ENCODE measurements at regions not wholly inside any gene's neighbourhood (a gene's known extent, or its start where the extent isn't known, plus 50 kb on each side); places are given as distances from the start of the nearest gene placed in this dataset.

GRCh38 chr5:67693956-67694809, 497.6 kb upstream of the CD180 start:
- H3K9me2 ChIP-seq: no peaks in the 10 kb centered on the region
- CTCF ChIA-PET: no interaction called here
- no peak overlapping the region for H3K27ac ChIP-seq (ENCODE audit: low read depth in 2 of 2, low read length in 1 of 2)
- 56% methylated on average over 6 of the region's 6 CpGs for WGBS (ENCODE audit: low lambda C conversion rate)
- no peak for DNase-seq
- no peak overlapping the region for H3K4me2 ChIP-seq
- H3K79me2 ChIP-seq (ENCODE audit: insufficient read depth): no peaks in the 10 kb centered on the region
- no peaks in the 10 kb centered on the region for H3K27me3 ChIP-seq (ENCODE audit: insufficient read depth)
- no peaks in the 10 kb centered on the region for H3K9me3 ChIP-seq
- no peaks in the 10 kb centered on the region for H3K36me3 ChIP-seq (replicated peaks in 1 of 2; ENCODE audit: control insufficient read depth in 1 of 2, insufficient read depth in 2 of 2, low read length in 1 of 2)
- TF ChIP-seq NFIC (IDR thresholded peaks at IDR 0.05; ENCODE audit: borderline replicate concordance): no peak
- no peak for TF ChIP-seq TEAD4 (IDR thresholded peaks at IDR 0.05; ENCODE audit: borderline replicate concordance, insufficient read depth)
- TF ChIP-seq EP300 (IDR thresholded peaks at IDR 0.05; ENCODE audit: borderline replicate concordance in 1 of 2, low read depth in 1 of 2, low read length in 1 of 2): no peak
- no peak for TF ChIP-seq TAF1 (IDR thresholded peaks at IDR 0.05; ENCODE audit: borderline replicate concordance, low read depth, low read length)
- TF ChIP-seq, protein P1, sequence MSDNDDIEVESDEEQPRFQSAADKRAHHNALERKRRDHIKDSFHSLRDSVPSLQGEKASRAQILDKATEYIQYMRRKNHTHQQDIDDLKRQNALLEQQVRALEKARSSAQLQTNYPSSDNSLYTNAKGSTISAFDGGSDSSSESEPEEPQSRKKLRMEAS (IDR thresholded peaks at IDR 0.05; ENCODE audit: low read depth): no peak
- no peak for TF ChIP-seq JUND (IDR thresholded peaks at IDR 0.05)
- no peak for TF ChIP-seq RXRA (IDR thresholded peaks at IDR 0.05; ENCODE audit: borderline replicate concordance, low read depth)
- no peak for TF ChIP-seq MEF2A (IDR thresholded peaks at IDR 0.05; ENCODE audit: borderline replicate concordance, low read depth)
- TF ChIP-seq NRF1 (IDR thresholded peaks at IDR 0.05; ENCODE audit: low read depth, low read length): no peak
- no peak for TF ChIP-seq EZH2phosphoT487 (IDR thresholded peaks at IDR 0.05; ENCODE audit: borderline replicate concordance, low read depth)
- no peak for TF ChIP-seq CHD2 (IDR thresholded peaks at IDR 0.05; ENCODE audit: low read length, partially characterized antibody)
- no peak for TF ChIP-seq FOXM1 (IDR thresholded peaks at IDR 0.05; ENCODE audit: low read depth)
- no peak for TF ChIP-seq ELF1 (IDR thresholded peaks at IDR 0.05)
- no peak for TF ChIP-seq SIN3A (IDR thresholded peaks at IDR 0.05; ENCODE audit: borderline replicate concordance, low read depth, low read length)
- TF ChIP-seq, protein P2, sequence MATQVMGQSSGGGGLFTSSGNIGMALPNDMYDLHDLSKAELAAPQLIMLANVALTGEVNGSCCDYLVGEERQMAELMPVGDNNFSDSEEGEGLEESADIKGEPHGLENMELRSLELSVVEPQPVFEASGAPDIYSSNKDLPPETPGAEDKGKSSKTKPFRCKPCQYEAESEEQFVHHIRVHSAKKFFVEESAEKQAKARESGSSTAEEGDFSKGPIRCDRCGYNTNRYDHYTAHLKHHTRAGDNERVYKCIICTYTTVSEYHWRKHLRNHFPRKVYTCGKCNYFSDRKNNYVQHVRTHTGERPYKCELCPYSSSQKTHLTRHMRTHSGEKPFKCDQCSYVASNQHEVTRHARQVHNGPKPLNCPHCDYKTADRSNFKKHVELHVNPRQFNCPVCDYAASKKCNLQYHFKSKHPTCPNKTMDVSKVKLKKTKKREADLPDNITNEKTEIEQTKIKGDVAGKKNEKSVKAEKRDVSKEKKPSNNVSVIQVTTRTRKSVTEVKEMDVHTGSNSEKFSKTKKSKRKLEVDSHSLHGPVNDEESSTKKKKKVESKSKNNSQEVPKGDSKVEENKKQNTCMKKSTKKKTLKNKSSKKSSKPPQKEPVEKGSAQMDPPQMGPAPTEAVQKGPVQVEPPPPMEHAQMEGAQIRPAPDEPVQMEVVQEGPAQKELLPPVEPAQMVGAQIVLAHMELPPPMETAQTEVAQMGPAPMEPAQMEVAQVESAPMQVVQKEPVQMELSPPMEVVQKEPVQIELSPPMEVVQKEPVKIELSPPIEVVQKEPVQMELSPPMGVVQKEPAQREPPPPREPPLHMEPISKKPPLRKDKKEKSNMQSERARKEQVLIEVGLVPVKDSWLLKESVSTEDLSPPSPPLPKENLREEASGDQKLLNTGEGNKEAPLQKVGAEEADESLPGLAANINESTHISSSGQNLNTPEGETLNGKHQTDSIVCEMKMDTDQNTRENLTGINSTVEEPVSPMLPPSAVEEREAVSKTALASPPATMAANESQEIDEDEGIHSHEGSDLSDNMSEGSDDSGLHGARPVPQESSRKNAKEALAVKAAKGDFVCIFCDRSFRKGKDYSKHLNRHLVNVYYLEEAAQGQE (IDR thresholded peaks at IDR 0.05; ENCODE audit: low read depth, low read length): no peak
- no peak for TF ChIP-seq RFX5 (IDR thresholded peaks at IDR 0.05; ENCODE audit: low read length)
- TF ChIP-seq GABPA (IDR thresholded peaks at IDR 0.05; ENCODE audit: low read depth): no peak
- no peak for TF ChIP-seq YY1 (IDR thresholded peaks at IDR 0.05; ENCODE audit: low read depth)
- H2AFZ ChIP-seq (ENCODE audit: low read depth): no peak overlapping the region
- H3K4me1 ChIP-seq (ENCODE audit: control insufficient read depth in 1 of 2, insufficient read depth in 2 of 2, low read depth in 1 of 2, low read length in 1 of 2): no peaks in the 10 kb centered on the region
- no peaks in the 10 kb centered on the region for H4K20me1 ChIP-seq (ENCODE audit: insufficient read depth)
- H3F3A ChIP-seq (replicated peaks; ENCODE audit: insufficient read depth): no peaks in the 10 kb centered on the region
- no peak overlapping the region for H3K9ac ChIP-seq
- POLR2A ChIA-PET: no interaction called here
- H3K4me3 ChIP-seq (ENCODE audit: low read depth in 2 of 2, low read length in 1 of 2): no peak overlapping the region
